HuH-7.5 (cell line): ENCODE measurements at regions not wholly inside any gene's neighbourhood (a gene's known extent, or its start where the extent isn't known, plus 50 kb on each side); places are given as distances from the start of the nearest gene placed in this dataset.

ENCODE experiments used
- DNase-seq: peaks from one replicate; pipeline ENCODE4 v3.0.0; 2011; ENCODE audit warnings: low spot score

GRCh38 chr4:28677808-28678207 lies 1817.2 kb downstream of the STIM2 start:
- no peak for DNase-seq

DNA sequence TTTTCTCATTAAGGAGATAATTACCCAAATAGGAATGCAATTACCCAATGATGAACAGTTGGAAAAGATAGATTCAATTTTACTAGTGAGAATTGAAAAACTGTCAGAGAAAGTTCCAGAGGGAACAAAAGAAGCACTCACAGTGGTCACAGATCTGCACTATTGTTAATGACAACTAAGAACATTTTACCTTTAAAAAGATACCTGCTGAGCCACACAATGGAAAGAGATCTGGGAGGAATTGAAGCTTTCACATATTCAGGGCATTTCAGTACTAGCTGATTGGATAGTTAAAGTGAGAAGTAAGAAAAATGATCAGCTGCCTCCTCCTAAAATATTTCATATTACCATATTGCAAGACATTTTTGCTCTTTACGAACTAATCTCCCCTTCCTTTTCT lies 1822.2 kb downstream of the STIM2 start:
- DNase-seq, result no peak

DNA sequence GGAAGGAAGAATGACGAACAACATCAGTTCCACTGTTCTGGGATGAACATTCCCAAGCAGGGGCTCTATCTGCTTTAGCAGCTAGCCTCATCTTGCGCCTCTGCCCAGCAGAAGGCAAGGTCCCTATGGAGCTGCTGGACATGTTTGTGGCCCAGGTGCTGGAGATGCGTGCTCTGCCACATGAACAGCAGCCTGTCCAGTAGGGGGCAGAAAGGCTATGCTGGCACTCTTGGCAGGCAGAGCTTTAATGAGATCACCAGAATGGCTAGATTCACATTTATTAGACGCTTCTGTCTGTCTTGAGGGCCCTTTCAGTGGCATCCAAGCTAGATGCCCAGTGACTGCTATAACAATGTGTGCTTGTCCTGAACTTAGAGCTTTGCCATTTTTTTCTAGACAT lies 1826.0 kb downstream of the STIM2 start:
- DNase-seq, result no peak

DNA sequence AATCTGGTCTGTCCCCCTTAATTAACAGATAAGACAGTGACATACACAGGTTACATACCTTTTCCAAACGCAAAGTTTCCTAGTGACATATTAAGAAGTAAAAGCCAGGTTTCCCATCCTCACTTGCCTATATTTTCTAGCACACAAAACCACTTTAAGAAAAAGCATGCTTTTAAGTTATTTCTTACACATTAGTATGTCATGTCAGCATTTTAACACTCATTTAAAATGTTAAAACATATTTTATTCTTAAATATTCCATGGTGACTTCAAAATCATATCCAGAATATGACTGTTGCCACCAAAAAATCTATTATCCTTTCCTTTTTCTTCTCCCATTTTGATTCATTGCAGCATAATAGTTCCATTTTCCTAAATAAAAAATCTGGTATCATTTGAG lies 1830.2 kb downstream of the STIM2 start:
- DNase-seq, result no peak

GRCh38 chr4:28702571-28702970 lies 1841.9 kb downstream of the STIM2 start:
- DNase-seq, result no peak

DNA sequence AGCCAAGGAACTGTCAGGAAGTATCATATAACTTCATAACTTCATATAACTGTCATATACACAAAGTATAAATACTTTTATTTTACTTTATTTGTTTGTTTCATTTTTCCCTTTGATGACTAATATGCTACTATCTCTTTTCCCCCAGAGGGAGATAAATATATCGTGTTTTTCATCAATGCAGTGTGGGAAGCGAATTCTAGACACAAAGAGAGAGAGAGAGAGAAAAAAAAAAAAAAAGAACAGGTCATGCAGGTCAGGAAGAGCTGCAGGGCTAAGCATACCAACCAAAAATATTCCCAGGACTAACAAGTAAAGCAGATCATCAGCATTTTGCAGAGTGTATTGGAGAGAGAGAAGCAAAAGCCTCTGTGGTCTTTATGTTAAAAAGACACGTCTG lies 1849.2 kb downstream of the STIM2 start:
- DNase-seq, result no peak

DNA sequence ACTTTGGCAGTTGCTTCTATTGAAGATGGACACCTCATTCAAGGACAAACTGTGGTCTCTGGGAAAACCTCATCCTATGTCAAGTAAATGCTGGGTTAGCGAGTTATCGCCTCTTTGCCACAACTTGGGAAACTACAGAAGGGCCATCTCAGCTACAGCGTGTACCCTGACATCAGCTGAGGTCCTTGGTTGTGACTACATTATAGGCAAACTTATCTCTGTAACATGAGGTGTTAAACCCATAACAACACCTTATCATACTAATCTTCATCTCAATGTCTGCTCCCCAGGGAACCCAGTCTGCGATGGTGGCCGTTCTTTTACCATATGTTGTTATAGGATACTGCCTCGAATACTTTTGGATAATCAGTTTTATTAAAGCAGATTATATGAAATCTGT lies 1862.7 kb downstream of the STIM2 start:
- no peak for DNase-seq

- no peak for DNase-seq
Observed at GRCh38 chr4:28724239-28724638, 1863.6 kb downstream of the STIM2 start.

- DNase-seq, result no peak
Observed at GRCh38 chr4:28730304-28730703, 1869.7 kb downstream of the STIM2 start.

DNA sequence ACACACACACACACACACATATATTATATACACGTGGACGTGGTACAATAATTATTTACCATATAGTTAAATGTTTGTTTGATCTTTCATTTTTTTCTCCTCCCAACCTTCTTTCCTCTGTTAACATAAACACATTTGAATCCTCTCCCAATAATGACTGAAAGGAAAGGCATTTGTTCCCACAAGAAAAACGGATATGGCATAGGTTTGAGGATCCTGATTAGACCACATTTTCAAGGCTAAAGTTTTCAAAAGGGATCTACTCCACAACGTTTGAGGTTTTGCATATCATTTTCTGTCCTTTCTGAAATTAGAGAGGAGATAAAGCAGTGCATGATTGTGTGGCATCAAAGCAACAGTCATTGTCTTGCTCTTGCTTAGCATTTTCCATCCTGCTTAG lies 1883.4 kb downstream of the STIM2 start:
- DNase-seq, result no peak

- DNase-seq, result no peak
Observed at GRCh38 chr4:28754376-28754775, 1893.7 kb downstream of the STIM2 start.

DNA sequence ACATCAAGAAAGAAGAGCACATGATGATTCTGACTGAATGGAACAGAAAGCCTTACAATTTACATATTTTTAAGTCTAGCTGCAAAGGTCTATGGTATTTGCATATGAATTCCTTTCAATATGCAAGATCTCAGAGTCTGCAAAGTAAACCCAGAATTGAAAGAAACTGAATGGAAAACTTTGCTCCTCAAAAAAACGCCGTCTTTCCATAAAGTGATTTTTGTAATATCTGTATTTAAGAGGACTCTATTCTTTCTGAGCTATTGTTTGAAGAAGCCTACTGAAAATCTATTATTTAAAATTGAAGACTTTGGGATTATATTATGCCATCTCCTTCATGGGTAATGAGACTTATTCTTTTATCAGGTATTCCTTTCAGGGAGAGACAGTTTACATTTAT lies 1894.4 kb downstream of the STIM2 start:
- no peak for DNase-seq

- no peak for DNase-seq
Observed at GRCh38 chr4:28759064-28759463, 1898.4 kb downstream of the STIM2 start.

DNA sequence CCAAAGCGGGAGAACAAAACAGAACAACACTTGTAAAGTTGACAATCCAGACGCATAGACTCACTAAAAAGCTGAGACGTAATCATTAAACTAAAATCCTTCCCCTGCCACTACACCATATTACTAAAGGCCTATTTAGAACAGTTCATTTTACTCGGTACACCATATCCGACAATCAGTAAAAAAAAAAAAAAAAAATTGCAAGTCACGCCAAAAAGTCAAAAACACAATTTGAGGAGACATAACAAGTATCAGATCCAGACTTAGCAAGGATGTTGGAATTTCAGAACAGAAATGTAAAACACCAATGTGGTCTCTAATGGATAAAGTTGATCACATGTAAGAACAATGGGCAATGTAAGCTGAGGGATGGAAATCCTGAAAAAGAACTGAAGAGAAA lies 1899.4 kb downstream of the STIM2 start:
- DNase-seq, result no peak

DNA sequence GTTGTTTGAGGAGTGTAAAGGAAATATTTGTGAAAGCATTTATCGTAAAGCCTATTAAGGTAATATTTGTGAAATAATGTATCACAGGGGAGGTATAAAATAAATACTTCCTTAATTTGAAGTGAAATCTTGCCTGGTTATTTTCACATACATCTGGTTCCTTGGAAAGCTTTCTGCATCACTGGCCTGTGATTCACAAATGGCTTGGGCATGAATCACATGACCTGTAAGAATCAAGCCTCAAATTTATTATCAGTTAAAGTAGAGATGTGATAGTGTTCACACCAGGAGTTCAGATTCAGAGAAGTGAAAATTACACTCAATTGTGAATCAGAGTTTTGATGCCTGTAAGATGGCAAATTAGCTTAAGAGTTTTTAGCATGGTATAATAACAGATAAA lies 1911.4 kb downstream of the STIM2 start:
- DNase-seq, result no peak

DNA sequence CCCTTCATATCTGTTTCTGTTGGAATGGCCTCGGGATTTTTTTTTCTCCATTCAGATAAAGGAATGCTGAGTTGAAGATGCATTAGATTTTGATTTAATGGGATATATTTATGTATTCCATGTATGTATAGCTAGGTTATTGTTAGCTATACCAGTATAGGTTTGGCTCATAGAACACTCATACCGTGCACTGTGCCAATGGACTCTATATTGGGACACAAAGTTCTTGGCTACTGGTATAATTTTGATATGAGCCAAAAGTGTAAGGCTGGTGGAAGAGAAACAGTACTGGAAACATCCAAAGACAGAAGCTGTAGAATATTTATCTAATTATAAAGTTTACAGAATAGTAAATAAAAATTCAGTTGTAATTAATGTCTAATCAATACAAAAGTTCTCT lies 1912.1 kb downstream of the STIM2 start:
- no peak for DNase-seq

DNA sequence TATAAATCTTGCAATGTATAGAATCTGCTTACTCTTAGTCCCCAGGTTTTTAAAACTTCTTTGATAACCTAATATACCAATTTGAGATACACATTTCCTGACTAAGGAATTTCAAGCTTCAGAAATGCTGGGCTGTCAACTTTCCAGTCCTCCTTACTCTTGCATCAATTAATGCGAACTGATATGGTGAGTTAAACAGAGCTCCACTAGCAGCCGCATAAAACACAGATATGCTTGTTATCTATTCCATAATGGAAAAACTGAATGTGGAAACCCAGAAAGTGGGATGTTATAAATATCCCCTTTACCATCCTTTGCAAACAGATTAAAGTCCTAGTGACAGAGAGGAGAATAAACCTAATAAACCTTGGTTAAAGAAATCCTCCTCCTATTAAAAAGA lies 1913.7 kb downstream of the STIM2 start:
- no peak for DNase-seq

- no peak for DNase-seq
Observed at GRCh38 chr4:28776004-28776403, 1915.4 kb downstream of the STIM2 start.

DNA sequence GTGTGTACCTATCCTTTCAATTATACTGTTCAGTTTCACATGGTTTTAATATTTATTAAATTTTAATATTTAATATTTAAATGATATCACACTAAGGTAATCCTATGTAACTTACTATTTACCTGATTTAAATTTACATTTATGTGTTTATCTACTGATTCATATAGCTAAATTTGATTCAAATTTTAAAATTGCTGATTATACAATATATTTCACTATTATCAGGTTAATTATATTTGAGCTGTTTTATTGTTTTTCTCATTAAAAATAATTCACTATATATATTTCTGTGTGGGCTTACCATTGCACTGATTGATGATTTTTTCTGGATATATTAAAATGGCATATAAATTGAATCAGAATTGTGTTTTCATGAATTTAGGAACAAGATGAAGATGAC lies 1923.5 kb downstream of the STIM2 start:
- DNase-seq, result no peak

GRCh38 chr4:28787947-28788346 lies 1927.3 kb downstream of the STIM2 start:
- no peak for DNase-seq

GRCh38 chr4:28788929-28789490 lies 1928.4 kb downstream of the STIM2 start:
- no peak for DNase-seq

DNA sequence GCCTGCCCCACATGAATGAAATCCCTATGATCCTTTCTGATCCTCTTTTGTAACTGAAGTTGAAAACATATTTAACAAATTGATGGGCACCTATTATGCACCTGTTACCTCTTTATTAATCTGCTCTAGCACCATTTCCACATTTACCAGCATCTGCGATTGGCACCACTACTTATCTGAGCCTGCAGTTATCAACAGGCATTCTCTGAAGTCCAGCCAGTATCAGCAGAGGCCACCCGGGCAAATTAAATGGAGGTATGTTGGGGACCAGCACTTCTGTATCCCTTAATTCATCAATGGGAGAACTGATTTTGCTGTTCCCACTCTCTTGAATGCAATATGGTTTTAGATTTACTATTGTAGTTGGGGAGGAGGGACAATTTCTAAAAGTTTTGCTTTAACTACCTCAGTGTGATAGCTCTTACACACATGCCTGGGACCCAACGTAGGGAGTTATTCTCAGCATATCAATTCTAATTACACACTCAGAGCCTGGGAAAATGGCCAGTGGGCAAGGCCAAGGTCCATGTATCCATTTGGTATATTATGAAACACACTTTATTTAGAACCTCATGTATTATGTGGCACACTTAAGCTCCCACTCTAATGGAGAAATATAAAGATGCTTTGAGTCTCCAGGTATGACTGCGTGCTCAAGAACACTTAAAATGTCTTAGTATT lies 1927.1 kb upstream of the PCDH7 start:
- DNase-seq, result no peak

- no peak for DNase-seq
Observed at GRCh38 chr4:28799696-28800095, 1920.5 kb upstream of the PCDH7 start.

DNA sequence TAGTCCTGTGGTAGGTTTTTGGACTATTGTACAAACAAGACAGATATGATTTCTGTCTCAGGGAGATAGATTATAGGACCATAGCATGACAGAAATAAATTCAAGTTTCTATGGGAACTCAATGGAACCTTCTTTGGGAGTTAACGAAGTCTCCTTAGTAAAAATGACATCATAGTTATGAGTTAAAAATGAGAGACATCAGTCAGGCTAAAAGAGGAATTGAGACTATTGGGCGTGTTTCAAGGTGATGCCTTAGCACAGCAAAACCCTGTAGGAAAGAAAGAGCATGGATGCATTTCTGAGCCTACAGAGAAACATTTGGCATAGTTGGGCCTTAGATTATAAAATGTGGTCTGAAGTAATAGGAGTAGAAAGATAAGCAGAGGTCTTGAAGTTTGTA lies 1909.1 kb upstream of the PCDH7 start:
- DNase-seq, result no peak
